AG10803 (cell line): ENCODE measurements at regions not wholly inside any gene's neighbourhood (a gene's known extent, or its start where the extent isn't known, plus 50 kb on each side); places are given as distances from the start of the nearest gene placed in this dataset.

Experiments used
- DNase-seq: peaks from one replicate; pipeline ENCODE4 v3.0.0; 2010; ENCODE audit warnings: low read depth
- H3K4me3 ChIP-seq: 2 replicates; pipeline ENCODE4 v1.5.1; 2011; ENCODE audit warnings: mild to moderate bottlenecking, low read length, control low read depth
- TF ChIP-seq, protein P1 (sequence below): conservative IDR thresholded peaks from 2 replicates; pipeline ENCODE4 v1.5.1; 2011; ENCODE audit warnings: mild to moderate bottlenecking, low read length, control low read depth, inconsistent platforms

GRCh38 chr15:37452498-37452897, 352.1 kb upstream of the MEIS2 start:
- H3K4me3 ChIP-seq: no peak overlapping the region
- DNase-seq: no peak
- TF ChIP-seq, protein P1, sequence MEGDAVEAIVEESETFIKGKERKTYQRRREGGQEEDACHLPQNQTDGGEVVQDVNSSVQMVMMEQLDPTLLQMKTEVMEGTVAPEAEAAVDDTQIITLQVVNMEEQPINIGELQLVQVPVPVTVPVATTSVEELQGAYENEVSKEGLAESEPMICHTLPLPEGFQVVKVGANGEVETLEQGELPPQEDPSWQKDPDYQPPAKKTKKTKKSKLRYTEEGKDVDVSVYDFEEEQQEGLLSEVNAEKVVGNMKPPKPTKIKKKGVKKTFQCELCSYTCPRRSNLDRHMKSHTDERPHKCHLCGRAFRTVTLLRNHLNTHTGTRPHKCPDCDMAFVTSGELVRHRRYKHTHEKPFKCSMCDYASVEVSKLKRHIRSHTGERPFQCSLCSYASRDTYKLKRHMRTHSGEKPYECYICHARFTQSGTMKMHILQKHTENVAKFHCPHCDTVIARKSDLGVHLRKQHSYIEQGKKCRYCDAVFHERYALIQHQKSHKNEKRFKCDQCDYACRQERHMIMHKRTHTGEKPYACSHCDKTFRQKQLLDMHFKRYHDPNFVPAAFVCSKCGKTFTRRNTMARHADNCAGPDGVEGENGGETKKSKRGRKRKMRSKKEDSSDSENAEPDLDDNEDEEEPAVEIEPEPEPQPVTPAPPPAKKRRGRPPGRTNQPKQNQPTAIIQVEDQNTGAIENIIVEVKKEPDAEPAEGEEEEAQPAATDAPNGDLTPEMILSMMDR: no peak

DNA sequence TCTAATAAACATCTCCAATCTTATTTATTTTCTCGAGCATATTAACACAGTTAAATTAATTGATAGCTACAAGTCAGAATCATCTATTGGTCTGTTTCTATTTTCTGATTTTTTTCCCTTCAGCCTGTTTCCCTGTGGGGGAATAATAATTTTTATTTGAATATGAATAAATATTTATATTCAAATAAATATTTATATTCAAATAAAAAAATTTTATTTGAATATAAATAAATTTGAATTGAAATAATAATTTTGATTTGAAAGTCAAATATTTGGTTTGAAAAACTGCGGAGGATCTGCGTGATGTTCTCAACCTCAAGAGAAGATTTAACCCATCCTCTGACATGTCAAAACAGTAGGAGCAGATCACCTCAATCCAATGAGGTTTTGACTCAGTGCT, 380.1 kb upstream of the MEIS2 start:
- DNase-seq: no peak
- TF ChIP-seq, protein P1: no peak
- no peak overlapping the region for H3K4me3 ChIP-seq

GRCh38 chr15:37481126-37481525, 380.8 kb upstream of the MEIS2 start:
- no peak overlapping the region for H3K4me3 ChIP-seq
- DNase-seq: no peak
- TF ChIP-seq, protein P1: no peak

- no peak for DNase-seq
- TF ChIP-seq, protein P1: no peak
- H3K4me3 ChIP-seq: no peak overlapping the region
Measured at GRCh38 chr15:37483779-37484178, 383.4 kb upstream of the MEIS2 start.

DNA sequence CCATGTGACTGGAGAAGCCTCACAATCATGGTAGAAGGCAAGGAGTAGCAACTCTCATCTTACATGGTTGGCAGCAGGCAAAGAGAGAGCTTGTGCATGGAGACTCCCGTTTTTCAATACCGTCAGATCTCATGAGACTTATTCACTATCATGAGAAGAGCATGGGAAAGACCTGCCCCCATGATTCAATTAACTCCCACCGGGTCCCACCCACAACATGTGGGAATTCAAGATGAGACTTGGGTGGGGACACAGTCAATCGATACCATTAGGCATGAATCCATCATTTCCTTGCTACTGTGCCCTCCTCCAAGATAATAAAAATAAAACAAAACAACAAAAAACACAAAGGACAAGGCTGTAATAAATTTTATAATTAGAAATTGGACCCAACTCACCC, 384.7 kb upstream of the MEIS2 start:
- no peak overlapping the region for H3K4me3 ChIP-seq
- DNase-seq: no peak
- TF ChIP-seq, protein P1: no peak

DNA sequence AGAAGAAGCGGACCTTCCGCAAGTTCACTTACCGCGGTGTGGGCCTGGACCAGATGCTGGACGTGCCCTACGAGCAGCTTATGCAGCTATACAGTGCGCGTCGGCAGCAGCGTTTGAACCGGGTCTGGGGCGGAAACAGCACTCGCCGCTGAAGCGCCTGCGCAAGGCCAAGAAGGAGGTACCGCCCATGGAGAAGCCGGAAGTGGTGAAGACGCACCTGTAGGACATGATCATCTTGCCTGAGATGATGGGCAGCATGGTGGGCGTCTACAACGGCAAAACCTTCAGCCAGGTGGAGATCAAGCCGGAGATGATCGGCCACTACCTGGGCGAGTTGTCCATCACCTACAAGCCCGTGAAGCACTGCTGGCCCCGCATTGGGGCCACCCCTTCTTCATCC, 390.4 kb upstream of the MEIS2 start:
- TF ChIP-seq, protein P1: no peak
- DNase-seq: no peak
- no peak overlapping the region for H3K4me3 ChIP-seq

DNA sequence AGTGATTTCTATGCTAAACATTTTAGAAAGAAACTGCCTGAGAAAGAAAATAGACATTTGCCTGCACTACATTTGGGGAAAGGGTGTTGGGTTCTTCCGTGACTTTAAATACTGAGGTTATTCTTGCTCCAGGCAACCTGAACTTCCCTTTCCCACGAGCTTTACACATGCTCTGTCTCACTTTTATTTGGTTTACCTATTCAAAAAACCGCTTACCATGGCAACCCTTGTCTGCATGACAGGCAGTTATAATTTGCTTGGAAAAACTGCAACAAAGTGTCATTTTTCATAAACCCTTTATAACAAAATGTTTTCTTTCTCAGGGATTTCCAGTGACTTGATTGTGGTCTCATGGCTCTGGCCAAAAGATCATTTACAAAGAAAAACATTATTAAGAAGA, 416.3 kb upstream of the MEIS2 start:
- TF ChIP-seq, protein P1: no peak
- no peak overlapping the region for H3K4me3 ChIP-seq
- no peak for DNase-seq
